UCSD-AML1 (cell line): ENCODE measurements at regions not wholly inside any gene's neighbourhood (a gene's known extent, or its start where the extent isn't known, plus 50 kb on each side); places are given as distances from the start of the nearest gene placed in this dataset.
"Not testable (repeated sequence)": the region's sequence is repeated elsewhere in the genome, so short reads cannot be mapped to it uniquely, and the experiment has no call there.

Source experiments
- DNase-seq: peaks from one replicate; lab custom pipeline; 2025; ENCODE audit not compliant: unreplicated experiment; lab: John Stamatoyannopoulos, UW

GRCh38 chr6:167467793-167468431, 143.0 kb downstream of the TTLL2 start:
- DNase-seq, result no peak

DNA sequence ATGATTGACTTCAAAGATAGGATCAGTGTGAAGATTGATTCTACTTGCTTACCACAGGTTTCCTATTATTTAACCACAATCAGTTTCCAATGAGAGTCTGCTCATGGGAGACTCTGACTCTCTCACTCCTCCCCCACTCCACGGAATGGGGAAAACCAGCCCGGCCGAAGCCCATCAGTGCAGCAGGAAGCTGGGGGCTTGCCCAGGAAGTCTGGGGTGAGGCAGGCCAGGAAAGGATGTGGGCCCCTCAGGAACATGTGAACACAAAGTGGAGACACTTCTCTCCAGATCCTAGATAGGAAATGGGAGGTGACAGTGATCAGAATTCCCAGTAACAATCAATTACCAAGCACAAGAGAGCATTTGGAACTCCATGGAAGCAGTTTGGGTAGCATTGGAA, 144.2 kb downstream of the TTLL2 start:
- peak; percentile 46 for DNase-seq

DNA sequence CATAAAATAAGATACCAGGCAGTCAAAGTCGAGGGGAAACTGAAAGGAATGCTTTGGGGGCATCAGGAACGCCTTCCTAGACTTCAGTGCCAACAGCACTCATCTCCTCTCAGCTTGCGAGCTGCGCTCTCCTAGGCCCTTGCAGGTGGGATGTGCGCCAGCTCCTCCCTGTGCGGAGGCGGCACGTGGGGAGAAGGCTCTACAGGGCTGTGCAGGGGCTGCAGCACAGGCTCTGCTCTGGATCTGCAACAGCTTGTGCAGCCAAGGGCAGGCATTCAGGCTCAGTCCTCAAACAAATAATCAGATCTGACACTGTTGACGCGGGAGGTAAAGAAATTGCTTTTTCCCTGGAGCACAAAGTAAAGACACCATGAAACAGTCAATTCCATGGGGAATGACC, 144.8 kb downstream of the TTLL2 start:
- no peak for DNase-seq

- DNase-seq, result no peak
Measured at GRCh38 chr6:167470101-167470835, 145.4 kb downstream of the TTLL2 start.

- no peak for DNase-seq
Measured at GRCh38 chr6:167470836-167471547, 146.1 kb downstream of the TTLL2 start.

DNA sequence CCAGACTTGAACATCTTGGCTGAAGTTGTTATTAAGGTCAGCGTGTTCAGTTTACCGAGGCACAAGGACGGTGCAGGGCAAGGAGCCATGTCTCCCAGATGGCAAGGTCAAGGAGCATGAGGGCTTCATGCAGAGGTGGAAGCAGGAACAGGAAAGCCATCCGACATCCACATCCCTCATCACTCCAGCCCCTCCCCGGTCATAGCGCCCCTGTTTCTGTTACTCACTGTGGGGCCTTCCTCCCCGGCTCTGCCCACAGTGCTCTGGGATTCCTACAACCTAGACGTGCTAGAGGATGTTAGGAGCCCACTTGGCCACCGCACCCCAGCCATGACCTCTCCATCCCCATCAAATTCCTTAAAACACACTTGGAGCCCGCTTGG, 146.7 kb downstream of the TTLL2 start:
- no peak for DNase-seq

- no peak for DNase-seq
Measured at GRCh38 chr6:167472148-167472547, 147.3 kb downstream of the TTLL2 start.

DNA sequence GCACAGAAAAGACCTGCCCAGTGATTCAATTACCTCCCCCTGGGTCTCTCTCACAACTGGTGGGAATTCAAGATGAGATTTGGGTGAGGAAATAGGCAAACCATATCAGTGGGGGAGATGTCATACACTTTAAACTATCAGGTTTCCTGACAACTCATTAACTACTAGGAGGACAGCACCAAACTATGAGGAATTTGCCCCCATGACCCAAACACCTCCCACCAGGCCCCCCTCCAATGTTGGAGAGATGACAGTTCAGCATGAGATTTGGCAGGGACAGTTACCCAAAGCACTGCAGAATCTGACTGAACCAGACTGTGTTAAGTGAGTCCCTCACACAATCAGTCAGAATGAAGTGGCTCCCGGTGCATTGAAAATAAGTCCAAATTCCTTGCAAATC, 148.0 kb downstream of the TTLL2 start:
- DNase-seq, result no peak

DNA sequence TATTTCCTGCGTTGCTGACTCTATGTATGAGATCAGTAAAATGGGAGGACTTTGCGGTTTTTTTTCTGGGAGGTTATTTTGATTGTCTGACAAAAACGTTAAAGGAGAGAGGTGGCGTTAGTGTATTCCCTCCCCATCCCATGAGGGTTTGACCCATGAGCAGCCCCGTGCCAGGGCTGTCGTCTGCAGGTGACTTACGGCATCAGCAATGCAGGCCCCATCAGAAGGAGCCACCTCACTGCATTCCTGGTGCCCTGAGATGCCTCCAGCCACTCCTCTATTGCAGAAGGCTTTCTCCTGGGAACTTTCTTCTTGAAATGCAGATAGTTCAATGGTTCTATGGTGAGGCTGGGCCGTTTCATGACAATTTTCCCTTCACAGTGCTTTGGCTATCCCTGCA, 149.3 kb downstream of the TTLL2 start:
- DNase-seq, result no peak

GRCh38 chr6:167474725-167475124, 149.8 kb downstream of the TTLL2 start:
- DNase-seq, result no peak

- DNase-seq, result no peak
Measured at GRCh38 chr6:167475947-167476346, 151.1 kb downstream of the TTLL2 start.

DNA sequence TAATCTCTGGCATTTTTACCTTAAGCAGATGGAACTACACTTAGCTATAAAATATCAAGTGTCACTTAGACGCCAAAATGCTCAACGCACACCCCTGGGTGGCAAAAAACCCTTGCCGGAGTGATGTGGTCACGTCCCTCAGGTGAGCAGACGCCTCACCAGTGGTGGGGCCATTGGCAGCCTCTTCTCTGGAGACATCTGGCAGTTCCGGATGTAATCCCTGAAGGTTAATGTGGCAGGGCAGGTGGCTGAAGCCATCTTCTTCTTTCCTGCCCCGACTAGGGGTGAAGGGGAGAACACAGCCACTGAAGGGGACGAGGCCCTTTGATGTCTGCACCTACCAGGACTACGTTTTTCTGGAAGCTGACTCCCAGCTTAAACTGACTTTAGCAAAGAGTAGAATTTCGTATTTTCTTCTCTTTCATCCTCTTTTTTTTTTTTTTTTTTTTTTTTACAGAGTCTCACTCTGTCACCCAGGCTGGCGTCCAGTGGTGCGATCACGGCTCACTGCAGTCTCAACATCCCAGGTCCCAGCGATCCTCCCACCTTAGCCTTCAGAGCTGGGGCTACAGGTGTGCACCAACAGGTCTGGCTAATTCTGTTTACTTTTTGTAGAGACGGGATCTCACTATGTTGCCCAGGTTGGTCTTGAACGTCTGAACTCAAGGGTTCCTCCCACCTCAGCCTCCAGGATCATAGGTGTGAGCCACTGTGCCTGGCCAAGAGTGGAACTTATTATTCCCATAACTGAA, 152.1 kb downstream of the TTLL2 start:
- no peak for DNase-seq

DNA sequence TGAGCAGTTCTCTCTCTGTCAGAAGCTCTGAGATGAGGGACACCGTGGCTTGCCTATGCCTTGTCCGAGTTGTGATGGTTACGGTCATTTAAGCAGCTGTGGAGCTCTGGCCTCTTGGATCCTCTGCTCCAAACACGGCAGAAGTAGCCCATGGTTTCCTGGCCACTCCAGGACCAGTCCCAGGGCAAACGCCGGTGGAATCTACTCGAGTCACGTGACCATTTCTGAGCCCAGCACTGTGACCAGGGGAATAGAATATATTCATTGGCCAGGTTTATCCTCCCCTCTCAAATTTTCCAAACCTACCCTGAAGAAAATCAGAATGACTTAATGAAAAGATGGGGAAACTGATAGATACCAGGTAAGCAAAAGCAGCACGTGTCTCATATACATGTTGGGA, 152.8 kb downstream of the TTLL2 start:
- DNase-seq, result no peak

DNA sequence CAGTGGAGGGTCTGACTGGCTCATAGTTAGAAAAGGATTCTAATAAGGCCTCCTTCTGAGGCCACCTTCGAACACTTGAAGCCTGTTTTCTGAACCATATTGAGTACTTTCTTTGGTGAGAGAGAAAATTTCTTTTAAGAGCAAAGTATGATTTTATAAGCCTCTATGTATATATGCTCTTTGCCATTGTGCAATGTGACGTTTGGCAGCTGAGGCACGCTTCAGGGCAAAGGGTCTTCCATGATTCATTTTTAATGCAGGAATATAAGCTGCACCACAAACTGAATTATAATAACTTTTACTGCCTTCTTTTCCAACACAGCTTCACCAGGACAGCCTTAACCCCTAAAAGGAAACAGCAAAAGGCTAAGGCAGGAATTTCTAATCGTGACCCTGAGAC, 154.4 kb downstream of the TTLL2 start:
- no peak for DNase-seq

DNA sequence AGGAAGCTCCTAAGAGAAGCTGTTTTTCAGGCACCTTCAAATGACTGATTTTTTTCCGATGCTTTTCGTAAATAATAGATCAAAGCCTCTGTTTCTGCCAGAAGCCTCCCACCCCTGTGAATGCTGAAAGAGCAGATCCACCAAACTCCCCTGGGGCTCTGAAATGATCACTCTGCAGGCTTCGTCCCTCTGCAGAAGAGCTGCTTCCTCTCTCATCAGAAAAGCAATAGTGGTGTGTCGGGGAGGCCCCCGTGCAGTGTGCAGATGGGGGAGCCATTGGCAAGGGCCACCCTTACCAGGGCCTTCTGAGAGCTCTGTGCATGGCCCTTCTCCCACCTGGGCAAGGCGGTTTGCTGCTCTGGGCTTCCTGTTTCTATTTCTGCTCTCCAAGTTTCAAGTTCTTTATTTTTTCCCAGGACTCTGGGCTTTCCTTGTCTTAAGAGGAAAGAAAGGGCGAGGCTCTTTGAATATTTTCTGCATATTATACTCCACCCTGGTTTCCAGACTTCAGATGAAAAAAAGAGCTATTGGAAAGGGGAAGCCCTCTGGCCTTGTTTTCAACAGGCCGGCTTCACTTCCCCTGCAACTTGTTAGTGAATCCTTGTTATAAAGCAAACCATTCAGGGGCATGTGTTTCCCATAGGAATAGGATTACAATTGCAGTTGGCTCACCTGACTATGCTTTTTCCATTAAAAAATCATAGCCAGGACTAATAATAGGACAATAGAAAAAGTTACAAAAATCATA, 155.2 kb downstream of the TTLL2 start:
- DNase-seq, result no peak

DNA sequence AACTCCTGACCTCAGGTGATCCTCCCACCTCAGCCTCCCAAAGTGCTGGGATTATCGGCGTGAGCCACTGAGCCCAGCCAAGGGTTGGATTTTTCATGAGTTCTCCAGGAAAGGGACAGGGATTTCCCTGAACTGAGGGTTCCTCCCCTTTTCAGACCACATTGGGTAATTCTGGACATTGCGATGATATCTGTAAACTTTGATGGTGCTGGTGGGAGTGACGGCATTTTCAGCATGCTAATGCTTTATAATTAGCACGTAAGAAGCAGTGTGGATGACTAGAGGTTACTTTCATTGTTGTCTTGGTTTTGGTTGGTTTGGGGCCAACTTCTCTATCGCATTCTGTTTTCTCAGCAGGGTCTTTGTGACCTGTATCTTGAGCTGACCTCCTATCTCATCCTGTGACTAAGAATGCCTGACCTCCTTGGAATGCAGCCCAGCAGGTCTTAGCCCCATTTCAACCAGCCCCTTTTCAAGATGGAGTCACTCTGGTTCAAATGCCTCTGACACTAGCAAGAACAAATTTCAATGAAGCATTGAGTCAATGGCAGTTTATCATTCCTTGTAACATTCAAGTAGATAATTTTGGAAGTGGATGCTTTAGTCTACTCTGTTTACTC, 156.5 kb downstream of the TTLL2 start:
- DNase-seq, result no peak

GRCh38 chr6:167482801-167483200, 157.9 kb downstream of the TTLL2 start:
- not testable (repeated sequence) for DNase-seq

GRCh38 chr6:167485186-167485978, 160.5 kb downstream of the TTLL2 start:
- no peak for DNase-seq
